Activated T-cell treated with anti-CD3 and anti-CD28 coated beads, Interleukin-2, amount 50 U/mL, for 4 hours (primary cell): ENCODE measurements at regions not wholly inside any gene's neighbourhood (a gene's known extent, or its start where the extent isn't known, plus 50 kb on each side); places are given as distances from the start of the nearest gene placed in this dataset.

Experiments
- ATAC-seq, 2 donors: fragments of 200-7000 bp; cut with Tn5 transposase; one replicate each; pipeline ENCODE4 v1.10.0; 2021
- DNase-seq: peaks from one replicate; pipeline ENCODE4 v3.0.0-alpha.2; 2020
- H3K27me3 Mint-ChIP-seq: one replicate; pipeline ENCODE4 v1.8.0; 2021; ENCODE audit warnings: low read depth, mixed read lengths
- H3K36me3 Mint-ChIP-seq: one replicate; pipeline ENCODE4 v1.8.0; 2022; ENCODE audit warnings: mixed read lengths; ENCODE audit not compliant: insufficient read depth
- H3K4me1 Mint-ChIP-seq: one replicate; pipeline ENCODE4 v1.8.0; 2021; ENCODE audit warnings: low read depth, mixed read lengths
- H3K4me3 Mint-ChIP-seq: one replicate; pipeline ENCODE4 v1.8.0; 2021; ENCODE audit warnings: mild to moderate bottlenecking, moderate library complexity, mixed read lengths
- H3K9me3 Mint-ChIP-seq: one replicate; pipeline ENCODE4 v1.8.0; 2021; ENCODE audit warnings: mixed read lengths

DNA sequence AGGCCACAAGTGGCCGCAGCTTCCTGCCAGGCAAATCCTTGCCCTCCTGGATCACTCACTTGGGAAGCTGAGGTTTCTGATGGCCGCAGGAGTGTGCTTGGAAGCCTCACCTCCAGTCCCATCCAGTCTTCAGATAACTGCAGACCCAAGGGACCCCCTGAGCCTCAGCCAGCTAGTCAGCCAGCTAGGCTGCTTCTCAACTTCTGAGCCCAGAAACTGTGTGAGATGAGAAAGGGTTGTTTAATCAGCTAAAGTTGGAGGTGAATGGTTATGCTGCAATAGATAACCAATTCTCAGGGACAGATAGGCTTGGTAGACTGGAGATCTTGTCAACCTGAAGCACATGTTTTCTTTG, 96.9 kb downstream of the THBS2 start:
- Mint-ChIP-seq H3K9me3 (no peaks in the 10 kb centered on the region), H3K36me3 (no peaks in the 10 kb centered on the region), H3K4me1 (no peaks in the 10 kb centered on the region), H3K27me3 (peaks cover 11% of the 10 kb centered on the region), H3K4me3 (no peak overlapping the region)
- DNase-seq (no peak), ATAC-seq (no peak)

DNA sequence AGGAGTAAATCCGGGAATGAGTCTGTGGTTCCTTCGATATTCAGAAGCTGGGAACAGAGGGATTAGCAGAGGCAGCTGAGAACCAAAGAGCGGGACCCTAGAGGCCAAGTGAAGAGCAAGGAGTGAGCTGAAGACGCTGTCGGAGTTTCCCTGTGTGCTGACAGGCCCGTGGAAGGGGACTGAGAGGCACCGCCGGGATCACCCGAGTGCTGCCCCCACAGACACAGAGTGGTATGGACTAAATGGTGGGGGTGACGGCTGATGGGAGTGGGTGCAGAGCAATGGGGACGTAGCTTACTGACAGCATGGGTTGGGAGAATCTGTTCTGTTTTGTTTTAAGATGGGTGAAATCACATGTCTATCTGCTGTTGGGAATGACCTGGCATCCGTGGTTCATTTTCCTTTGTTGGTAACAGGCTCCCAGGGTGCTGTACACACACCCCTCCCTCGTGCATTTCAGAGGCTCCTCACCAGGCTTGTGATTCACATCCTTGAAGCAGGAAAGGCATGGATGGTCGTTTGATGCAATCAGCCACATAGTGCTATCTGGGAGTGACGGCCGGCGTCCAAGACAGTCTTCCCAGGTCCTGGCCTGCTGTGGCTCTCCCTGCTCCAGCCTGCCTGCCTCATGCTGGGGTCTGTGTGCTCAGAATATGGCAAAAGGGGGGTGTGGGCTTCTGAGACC, 97.4 kb downstream of the THBS2 start:
- peaks cover 11% of the 10 kb centered on the region for H3K27me3 Mint-ChIP-seq
- no peak for DNase-seq
- no peaks in the 10 kb centered on the region for H3K9me3 Mint-ChIP-seq
- H3K4me3 Mint-ChIP-seq, result no peak overlapping the region
- ATAC-seq, result no peak
- no peaks in the 10 kb centered on the region for H3K4me1 Mint-ChIP-seq
- no peaks in the 10 kb centered on the region for H3K36me3 Mint-ChIP-seq

DNA sequence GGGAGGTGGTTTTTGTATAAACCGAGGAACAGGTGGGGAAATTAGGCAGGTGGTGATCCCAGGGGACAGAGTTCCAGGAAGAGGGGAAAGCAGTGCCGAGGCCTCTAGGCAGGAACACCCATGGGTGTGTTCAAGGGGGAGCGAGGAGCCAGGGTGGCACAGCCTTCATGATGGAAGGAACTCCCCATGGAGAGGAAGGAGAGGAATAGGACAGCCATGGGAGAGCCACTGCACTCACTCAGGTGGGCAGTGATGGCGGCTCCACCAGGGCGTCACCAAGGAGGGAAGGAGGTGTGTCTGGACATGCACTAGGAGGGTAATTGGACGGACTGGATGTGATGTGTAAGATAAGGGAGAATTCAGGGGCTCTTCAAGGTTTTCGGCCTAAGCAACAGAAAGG, 98.2 kb downstream of the THBS2 start:
- Mint-ChIP-seq H3K4me1 (no peaks in the 10 kb centered on the region), H3K27me3 (peaks cover 11% of the 10 kb centered on the region), H3K36me3 (no peaks in the 10 kb centered on the region), H3K4me3 (no peak overlapping the region), H3K9me3 (peaks cover 2% of the 10 kb centered on the region)
- DNase-seq, result no peak
- no peak for ATAC-seq

DNA sequence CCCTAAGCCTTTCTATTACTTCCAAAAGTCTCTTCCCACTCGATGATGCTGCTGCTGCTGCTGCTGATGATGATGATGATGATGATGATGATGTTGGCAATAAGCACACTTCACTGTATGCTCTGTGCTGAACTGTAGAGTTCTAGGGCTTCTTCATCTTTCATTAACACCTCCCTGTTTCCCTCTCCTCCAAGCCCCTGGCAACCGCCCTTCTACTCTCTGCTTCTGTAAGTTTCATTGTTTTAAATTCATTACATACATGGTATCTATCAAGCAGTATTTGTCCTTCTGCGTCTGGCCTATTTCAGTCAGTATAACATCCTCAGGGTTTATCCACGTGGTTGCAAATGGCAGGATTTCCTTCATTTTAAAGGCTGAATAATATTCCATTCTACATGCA, 100.2 kb downstream of the THBS2 start:
- no peaks in the 10 kb centered on the region for H3K4me1 Mint-ChIP-seq
- peaks cover 11% of the 10 kb centered on the region for H3K27me3 Mint-ChIP-seq
- H3K4me3 Mint-ChIP-seq, result no peak overlapping the region
- ATAC-seq, result no peak
- no peak for DNase-seq
- no peaks in the 10 kb centered on the region for H3K36me3 Mint-ChIP-seq
- peaks cover 13% of the 10 kb centered on the region for H3K9me3 Mint-ChIP-seq

DNA sequence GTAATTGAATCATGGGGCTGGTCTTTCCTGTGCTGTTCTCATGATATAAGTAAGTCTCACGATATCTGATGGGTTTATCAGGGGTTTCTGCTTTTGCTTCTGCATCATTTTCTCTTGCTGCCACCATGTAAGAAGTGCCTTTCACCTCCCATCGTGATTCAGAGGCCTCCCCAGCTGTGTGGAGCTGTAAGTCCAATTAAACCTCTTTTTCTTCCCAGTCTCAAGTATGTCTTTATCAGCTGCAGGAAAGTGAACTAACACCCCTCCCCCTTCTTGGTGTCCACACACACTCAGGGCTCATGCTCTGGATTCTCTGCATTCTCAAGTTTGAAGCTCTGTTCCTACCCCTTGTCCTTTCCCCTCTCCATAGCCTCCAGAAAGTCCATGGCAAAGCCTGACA, 107.1 kb downstream of the THBS2 start:
- peaks cover 3% of the 10 kb centered on the region for H3K4me1 Mint-ChIP-seq

DNA sequence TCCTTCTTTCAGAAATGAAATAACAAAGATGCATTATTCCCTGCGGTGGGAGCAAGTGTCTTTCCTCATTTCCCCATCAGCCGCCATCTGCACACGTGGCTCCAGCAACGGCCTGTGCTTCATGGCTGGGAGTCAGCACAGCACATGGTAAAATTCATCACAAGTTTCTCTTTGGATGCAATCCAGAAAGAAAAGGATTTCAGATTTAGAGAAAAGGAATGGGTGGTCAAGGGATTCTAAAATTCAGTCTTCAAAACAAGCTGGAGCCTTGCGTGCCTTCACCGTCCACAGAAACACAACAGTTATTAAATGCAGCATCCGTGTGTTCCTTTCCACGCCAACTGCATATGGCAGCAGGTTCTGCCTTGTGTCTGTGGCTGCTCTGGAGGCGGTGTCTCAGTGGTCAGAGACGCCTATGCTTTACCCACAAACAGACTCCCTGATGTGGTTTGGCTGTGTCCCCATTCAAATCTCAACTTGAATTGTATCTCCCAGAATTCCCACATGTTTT, 107.6 kb downstream of the THBS2 start:
- peaks cover 13% of the 10 kb centered on the region for H3K9me3 Mint-ChIP-seq
- DNase-seq (no peak), ATAC-seq (no peak)
- H3K27me3 Mint-ChIP-seq, result peaks cover 6% of the 10 kb centered on the region
- no peaks in the 10 kb centered on the region for H3K36me3 Mint-ChIP-seq
- H3K4me3 Mint-ChIP-seq, result no peak overlapping the region
- H3K4me1 Mint-ChIP-seq, result peaks cover 3% of the 10 kb centered on the region

More for the DNA sequence above, 107.1 kb downstream of the THBS2 start:
- no peaks in the 10 kb centered on the region for H3K36me3 Mint-ChIP-seq
- peaks cover 6% of the 10 kb centered on the region for H3K27me3 Mint-ChIP-seq
- DNase-seq (no peak), ATAC-seq (no peak)
- no peak overlapping the region for H3K4me3 Mint-ChIP-seq
- H3K9me3 Mint-ChIP-seq, result peaks cover 13% of the 10 kb centered on the region

DNA sequence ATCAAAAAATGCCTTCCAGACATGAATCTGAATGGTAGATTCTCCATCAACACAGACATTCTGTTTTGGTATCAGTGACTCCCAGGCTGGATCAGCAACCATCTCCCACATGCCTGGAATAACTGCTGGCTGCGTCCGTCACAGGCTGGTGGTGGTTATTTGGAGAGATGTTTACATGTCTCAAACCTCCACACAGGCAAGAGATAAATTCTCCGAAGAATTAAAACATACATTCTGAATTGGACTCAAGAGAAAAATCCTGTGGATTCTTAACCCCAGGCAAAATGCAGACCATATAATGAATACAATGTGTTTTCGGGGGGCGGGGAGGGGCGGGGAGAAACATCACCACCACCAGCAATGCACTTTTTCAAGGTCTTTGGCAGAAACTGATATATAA, 108.2 kb downstream of the THBS2 start:
- no peaks in the 10 kb centered on the region for H3K36me3 Mint-ChIP-seq
- H3K4me3 Mint-ChIP-seq, result no peak overlapping the region
- peaks cover 6% of the 10 kb centered on the region for H3K27me3 Mint-ChIP-seq
- H3K9me3 Mint-ChIP-seq, result peaks cover 11% of the 10 kb centered on the region
- DNase-seq (no peak), ATAC-seq (no peak)
- H3K4me1 Mint-ChIP-seq, result peaks cover 3% of the 10 kb centered on the region

DNA sequence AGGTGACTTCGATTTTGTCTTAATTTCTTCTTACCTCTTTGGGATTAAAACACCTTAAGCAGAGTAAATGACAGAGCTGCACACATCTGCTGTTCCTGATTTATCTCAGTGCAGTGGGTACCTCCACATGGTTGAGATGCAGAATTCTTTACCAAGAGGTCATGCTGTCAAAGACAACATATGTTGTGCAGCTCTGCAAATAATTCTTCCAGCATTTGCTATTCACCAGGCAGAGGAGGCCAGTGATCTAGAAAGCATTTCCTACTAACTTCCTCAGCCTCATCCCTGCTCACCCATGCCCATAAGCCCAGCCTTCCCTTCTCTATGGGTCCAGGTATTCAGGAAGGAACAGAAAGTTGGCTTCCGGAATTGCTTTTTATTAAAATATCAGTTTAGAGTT, 109.3 kb downstream of the THBS2 start:
- Mint-ChIP-seq H3K9me3 (no peaks in the 10 kb centered on the region), H3K36me3 (no peaks in the 10 kb centered on the region), H3K4me1 (peaks cover 3% of the 10 kb centered on the region), H3K4me3 (no peak overlapping the region), H3K27me3 (peaks cover 6% of the 10 kb centered on the region)
- DNase-seq (no peak), ATAC-seq (no peak)

DNA sequence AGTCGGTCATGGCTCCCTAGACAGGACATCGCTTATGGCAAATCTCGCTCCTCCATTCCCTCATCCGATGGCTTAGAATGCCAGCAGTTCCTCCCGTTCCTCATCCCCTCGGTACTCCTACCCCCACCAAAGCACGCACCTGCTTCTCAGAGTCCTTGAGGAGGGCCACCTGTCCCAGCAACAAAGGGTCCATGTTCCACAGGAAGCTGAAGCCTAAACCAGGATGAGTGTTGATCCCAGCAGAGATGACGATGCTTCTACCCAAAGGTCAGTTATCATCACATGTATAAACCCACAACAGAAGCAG, 111.2 kb downstream of the THBS2 start:
- DNase-seq (no peak), ATAC-seq (no peak)
- Mint-ChIP-seq H3K27me3 (peaks cover 6% of the 10 kb centered on the region), H3K4me1 (peaks cover 3% of the 10 kb centered on the region), H3K4me3 (no peak overlapping the region), H3K36me3 (no peaks in the 10 kb centered on the region), H3K9me3 (no peaks in the 10 kb centered on the region)

DNA sequence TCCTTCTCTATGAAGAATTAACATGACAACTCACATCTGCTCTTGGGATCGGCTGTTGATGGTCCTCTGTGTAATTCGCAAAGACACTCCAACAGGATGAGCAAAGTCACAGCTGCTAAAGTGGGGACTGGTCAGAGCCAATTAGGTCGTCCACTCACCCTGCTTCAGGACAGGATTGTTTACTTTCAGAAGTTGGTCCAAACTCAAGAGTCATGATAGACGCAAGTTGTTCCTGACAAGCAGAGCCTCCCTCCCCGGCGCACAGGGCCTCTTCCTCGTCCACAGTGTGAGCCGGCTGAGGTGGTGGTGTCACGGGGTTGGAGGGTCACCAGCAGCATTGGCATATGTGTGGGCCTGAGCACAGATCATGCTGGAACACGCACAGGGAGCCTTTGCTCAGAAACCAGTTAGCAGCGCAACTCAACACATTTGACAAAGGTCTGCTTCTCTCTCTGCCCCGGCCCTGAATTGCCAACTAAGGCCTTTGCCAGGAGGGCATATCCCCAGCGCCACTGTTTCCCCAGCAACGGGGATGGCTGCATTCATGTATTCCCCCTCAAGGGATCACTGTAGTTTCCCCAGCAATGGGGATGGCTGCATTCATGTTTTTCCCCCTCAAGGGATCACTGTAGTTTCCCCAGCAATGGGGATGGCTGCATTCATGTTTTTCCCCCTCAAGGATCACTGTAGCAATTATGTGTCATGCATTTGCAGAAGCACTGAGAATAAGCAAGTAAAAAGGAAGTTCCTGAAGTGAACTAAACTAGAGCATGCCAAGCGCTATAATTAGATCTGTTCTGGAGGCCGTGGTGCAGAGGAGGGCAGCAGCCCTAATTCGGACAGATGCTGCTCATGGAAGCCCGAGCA, 111.7 kb downstream of the THBS2 start:
- no peak overlapping the region for H3K4me3 Mint-ChIP-seq
- peaks cover 3% of the 10 kb centered on the region for H3K4me1 Mint-ChIP-seq
- ATAC-seq, result no peak

DNA sequence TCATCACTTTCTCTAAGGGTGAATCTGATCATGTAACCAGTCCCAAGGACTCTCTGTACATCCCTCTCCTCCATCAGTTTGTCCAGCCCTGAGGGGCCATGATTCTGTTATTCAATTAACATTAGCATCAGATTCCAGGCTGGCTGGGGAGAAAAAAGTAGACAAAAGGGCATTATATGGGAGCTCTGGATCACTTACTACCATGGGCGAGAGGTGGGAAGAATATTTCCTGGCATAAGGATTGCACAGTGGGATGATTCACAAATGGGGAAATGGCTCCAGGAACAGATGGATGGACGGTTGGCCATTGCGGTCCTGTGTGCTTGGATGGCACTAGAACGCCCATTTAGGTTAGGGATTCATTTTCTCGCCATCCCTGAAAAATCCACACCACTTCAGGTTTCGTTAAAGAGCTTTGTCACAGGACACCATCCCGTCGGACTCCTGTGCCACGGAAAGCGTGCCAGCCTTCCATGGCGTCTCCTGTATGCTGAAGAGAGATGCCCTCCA, 112.6 kb downstream of the THBS2 start:
- Mint-ChIP-seq H3K36me3 (no peaks in the 10 kb centered on the region), H3K27me3 (peaks cover 2% of the 10 kb centered on the region), H3K9me3 (no peaks in the 10 kb centered on the region), H3K4me1 (no peaks in the 10 kb centered on the region), H3K4me3 (no peak overlapping the region)
- ATAC-seq (no peak), DNase-seq (no peak)

More for the DNA sequence above, 111.7 kb downstream of the THBS2 start:
- H3K27me3 Mint-ChIP-seq, result peaks cover 6% of the 10 kb centered on the region
- DNase-seq, result no peak
- H3K9me3 Mint-ChIP-seq, result no peaks in the 10 kb centered on the region
- H3K36me3 Mint-ChIP-seq, result no peaks in the 10 kb centered on the region

DNA sequence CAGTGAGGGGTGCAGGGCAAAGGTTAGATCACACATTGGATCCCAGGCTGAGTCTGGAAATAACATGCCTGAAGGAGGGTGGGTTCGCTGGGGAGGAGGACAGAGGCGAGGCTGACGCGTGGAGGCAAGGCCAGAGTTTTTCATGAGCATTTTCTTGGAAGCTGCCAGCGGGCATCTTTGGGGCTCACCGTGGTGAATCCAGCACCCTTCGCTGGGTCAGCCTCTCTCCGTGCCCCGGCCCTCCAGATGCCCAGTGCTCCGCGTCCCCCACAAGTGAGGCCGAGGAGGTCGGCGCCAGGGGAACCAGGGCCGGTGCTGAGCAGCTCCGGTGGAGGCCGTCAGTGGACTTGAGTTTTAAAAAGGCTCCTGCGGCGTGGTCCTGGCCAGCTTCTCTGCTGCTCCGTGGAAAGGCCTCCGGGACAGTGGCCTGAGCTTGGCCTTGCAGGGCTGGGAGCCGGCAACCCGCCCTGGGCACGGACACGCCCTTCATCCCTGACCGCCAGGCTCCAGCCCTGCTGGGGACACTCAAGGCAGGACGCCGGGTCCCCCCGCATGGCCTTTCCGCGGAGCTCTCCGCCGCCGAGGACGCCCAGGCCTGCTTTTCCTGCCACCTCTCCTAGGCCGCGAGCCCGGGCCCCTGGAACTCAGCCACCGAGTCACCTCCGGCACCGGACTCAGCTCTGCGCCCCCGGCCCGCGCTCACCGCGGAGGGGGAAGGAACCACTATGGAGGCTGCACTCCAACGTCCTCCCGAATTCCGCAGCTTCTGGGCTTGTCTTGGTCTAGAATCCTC, 114.3 kb downstream of the THBS2 start:
- no peaks in the 10 kb centered on the region for H3K4me1 Mint-ChIP-seq

DNA sequence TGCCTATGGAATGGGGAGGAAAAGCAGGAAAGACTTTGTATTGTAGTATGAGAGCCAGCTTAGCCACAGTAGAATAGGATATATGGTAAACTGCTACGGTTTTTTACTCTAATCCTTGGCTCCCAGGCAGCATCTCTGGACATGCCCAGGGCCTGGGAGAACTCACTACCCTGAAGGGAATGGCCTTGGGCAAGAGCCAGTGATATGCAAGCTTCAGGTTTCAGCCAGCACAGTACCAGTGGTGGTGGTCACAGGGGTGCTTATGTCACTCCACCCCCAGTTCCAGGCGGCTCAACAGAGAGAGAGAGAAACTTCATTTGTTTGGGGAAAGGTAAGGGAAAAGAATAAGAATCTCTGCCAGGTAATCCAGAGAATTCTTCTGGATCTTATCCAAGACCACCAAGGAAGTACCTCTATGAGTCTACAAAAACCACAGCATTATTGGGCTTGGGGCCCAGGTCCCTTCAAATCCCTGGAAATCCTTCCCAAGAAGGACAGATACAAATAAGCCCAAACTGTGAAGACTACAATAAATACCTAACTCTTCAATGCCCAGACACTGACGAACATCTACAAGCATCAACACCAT, 121.2 kb downstream of the THBS2 start:
- H3K9me3 Mint-ChIP-seq, result peaks cover 9% of the 10 kb centered on the region
- H3K4me3 Mint-ChIP-seq, result no peak overlapping the region
- H3K4me1 Mint-ChIP-seq, result no peaks in the 10 kb centered on the region
- ATAC-seq, result no peak
- no peak for DNase-seq
- H3K27me3 Mint-ChIP-seq, result peaks cover 14% of the 10 kb centered on the region
- H3K36me3 Mint-ChIP-seq, result no peaks in the 10 kb centered on the region

More for the DNA sequence above, 114.3 kb downstream of the THBS2 start:
- no peak overlapping the region for H3K4me3 Mint-ChIP-seq
- peaks cover 5% of the 10 kb centered on the region for H3K27me3 Mint-ChIP-seq
- ATAC-seq (no peak), DNase-seq (no peak)
- H3K36me3 Mint-ChIP-seq, result no peaks in the 10 kb centered on the region
- peaks cover 1% of the 10 kb centered on the region for H3K9me3 Mint-ChIP-seq

DNA sequence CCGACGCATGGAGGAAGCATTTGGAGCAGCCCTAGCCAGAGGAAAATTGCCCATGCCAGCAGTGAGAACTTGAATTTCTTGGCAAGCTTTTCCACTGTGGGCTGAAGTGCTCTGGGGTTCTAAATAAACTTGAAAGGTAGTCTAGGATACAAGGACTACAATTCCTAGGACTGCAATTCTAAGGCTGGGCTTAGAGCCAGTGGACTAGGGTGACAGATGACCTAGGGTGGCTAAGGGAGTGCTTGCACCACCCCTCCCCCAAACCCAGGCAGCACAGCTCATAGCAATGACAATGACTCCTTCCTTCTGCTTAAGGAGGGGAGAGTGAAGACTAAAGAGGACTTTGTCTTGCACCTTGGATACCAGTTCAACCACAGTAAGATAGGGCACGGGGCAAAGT, 122.3 kb downstream of the THBS2 start:
- Mint-ChIP-seq H3K36me3 (no peaks in the 10 kb centered on the region), H3K4me3 (no peak overlapping the region), H3K9me3 (peaks cover 9% of the 10 kb centered on the region), H3K4me1 (no peaks in the 10 kb centered on the region), H3K27me3 (peaks cover 14% of the 10 kb centered on the region)
- ATAC-seq, result no peak
- no peak for DNase-seq
